Fibroblast of skin of left quadriceps (primary cell): ENCODE measurements at regions not wholly inside any gene's neighbourhood (a gene's known extent, or its start where the extent isn't known, plus 50 kb on each side); places are given as distances from the start of the nearest gene placed in this dataset.
"Not testable (repeated sequence)": the region's sequence is repeated elsewhere in the genome, so short reads cannot be mapped to it uniquely, and the experiment has no call there.

Experiments
- DNase-seq, 2 experiments: peaks; one replicate each; pipeline ENCODE4 v3.0.0-alpha.2; 2013; ENCODE audit warnings: low read depth in 2 of 2

DNA sequence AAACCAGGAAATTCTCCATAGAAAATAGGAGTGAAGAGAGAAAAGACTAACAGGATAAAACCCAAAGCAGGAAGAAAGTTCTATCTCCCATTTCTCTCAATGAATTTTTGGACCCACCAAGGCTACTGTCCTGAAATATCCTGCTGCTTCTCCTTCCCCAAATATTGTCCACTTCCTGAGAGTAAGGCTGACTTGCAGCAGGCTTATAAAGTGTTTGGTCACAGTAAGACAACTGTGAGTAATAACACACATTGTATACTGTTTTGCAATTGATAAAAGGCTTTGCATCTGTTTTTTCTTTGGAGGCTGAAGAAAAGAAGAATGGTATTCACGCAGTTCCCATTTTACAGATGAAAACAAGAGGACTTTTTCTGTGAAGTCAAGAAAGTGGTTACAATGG is 52.8 kb downstream of the FOXD4L6 start:
- not testable (repeated sequence) for DNase-seq

DNA sequence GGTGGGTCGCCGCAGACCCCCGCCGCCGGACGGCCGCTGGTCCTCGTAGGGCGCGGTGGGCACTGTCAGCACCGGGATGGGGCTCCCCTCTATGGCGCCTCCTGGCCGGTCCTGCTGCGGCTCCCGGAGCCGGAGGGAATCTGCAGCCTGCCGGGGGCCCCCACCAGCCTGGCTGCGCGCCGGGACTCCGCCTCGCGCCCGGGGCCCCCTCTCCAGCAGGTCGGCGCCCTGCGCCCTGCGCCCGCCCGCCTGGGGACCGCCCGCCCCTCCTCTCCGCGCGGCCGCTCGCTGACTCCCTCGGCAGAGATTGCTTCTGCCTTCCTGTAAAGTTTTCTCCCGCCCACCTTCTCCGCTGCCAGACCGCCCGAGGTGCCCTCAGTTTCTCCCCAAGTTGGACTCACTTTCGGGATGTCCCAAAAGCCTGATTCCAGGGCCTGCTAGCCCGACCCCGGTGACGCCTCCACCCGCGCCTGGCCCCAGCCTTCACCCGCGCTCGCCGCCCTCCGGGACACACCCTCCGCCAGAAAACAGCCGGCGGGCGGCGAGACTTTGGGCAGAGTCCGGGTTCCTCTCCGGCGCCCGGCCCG is 54.0 kb downstream of the FOXD4L6 start:
- DNase-seq = not testable (repeated sequence)

DNA sequence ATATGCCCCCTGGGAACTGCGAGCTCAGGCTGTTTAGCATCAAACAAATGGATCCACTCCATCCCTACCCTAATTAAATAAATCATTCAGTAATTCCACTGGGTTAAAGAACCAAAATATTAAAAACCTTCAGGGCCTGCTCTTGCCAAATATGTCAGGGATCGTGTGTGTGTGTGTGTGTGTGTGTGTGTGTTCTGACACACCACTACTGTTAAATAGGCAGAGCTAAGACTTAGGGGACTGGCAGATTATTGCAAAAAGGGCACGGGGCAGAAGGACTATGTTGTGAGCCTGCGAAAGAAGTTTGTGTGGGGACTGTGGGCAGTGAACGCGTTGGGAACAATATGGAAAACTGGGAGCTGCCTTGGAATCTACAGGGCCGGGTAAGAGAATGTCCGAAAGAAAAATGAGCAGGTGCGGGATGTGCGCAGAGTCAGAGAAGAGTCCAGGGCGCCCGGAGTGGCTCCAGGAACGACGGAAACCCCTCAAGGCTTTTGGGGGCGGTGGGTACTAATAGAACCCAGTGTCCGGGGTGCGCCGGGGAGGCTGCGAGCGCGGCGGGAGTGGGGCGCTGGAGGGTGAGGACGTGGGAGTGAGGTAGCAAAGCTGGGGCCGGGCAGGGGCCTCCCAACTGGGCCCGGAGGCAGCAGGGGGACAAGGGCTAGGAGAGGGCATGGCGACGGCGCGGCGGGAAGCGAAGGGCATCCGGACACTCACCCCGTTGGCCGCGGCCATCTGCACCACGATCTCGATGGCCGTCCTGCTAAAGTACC is 54.8 kb downstream of the FOXD4L6 start:
- DNase-seq = not testable (repeated sequence)

DNA sequence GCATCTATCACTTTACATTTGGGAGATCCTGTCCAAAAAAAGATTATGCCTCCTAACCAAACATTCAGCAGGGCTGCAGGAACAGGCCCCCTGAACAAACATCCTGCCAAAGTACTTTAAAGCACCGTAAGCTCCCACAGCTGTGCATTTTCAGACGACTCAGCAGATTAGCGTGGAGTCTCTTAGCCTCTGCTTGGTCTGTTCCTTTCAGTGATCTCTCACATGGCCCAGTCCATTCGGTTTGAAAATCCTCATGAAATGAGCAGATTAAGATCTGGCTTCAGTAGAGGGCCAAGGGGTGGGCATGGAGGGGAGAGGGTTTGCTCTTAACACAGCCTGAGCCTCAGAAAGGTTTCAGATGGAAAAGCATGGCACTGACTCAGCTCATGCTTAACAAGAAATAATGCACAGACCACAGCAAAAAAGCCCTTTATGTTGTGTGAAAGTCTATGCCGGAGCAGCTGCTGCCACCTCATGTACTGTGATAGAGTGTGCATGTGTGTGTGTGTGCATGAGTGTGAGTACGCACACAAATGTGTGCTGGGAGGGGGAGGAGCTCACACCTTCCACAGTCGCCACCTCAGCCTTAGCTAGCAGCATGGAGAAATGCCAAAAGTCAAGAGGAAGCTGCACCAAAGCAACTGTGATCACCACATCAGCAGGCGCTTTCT is 64.2 kb downstream of the FOXD4L6 start:
- peak in 1 of 2 experiments; percentile 2 for DNase-seq

DNA sequence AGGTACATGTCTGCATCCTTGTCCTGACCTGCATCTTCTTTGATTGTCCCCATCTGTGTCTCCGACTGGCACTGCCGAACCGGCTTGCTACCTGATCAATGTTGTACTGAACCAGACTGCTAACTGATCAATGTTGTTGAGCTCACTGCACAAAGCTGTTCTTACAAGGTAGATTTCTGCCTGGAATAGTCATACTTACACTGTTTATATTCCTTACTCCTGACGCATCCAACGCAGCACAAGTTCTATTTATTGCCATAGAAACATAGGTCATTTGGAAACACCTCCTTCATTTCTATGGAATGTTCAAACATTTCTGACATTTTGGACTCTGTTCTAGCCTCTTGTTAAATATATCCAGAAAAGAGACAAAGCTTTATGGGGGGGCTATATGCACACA is 65.2 kb downstream of the FOXD4L6 start:
- DNase-seq = not testable (repeated sequence)

DNA sequence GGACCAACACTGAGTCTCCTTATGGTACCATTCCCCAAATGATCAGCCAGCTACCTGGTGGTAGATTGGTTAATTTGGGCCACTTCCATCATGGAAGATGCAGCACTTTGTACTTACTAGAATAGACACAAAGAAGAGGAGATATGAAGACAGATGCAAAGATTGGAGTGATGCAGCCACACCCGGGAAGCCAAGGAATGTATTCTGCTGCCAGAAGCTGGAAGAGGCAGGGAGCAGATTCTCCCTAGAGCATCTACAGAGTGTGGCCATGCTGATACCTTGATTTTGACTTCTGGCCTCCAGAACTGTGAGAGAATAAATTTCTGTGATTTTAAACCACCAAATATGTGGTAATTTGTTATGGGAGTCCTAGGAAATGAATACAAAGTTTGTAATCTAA is 68.9 kb downstream of the FOXD4L6 start:
- not testable (repeated sequence) for DNase-seq

DNA sequence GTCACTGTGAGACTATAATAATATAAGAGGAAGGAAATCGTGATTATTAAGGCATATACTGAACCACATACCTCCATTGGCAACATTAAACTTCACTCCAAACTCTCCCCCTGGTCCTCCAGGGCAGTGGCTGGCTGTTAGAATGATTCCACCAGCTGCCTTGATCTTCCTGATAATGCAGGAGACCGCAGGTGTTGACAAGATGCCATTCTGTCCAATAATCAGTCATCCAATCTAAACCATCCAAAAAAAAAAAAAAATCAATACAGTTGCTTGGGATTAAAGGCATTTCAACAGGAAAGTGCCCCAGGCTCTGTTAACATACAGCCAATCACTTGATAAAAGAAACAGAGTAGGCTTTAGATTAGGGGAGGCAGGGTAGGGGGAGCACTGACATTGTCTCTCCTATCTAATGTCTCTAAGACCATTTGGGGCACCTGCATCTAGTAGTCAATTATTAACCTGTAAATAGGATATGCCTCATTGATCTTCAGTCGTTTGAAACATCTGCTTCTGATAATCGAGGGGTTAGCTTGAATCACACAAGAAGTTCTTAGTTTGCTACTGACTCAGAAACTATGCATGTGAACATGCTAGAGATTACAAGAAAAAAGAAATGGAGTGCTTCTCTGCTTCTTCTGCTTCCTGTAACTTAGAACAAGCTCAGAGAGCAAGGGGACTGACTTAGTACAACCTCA is 74.7 kb downstream of the FOXD4L6 start:
- DNase-seq = not testable (repeated sequence)

DNA sequence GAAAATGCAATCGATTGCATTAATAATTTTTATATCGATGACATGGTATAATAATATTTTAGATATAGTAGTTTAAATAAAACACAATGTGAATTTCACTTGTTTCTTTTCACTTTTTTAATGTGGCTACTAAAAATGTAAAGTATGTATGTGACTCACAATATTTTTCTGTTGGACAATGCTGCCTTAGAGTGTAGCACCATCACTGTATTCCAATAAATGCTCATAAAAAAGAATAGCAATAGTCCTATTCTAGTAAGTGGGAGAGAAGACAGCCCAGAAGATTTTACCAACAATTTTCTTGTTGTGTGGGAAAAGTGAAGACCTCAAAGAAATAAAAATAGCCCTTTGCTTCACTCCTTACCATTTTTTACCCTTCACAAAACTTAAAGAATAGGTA is 79.8 kb downstream of the FOXD4L6 start:
- not testable (repeated sequence) for DNase-seq

DNA sequence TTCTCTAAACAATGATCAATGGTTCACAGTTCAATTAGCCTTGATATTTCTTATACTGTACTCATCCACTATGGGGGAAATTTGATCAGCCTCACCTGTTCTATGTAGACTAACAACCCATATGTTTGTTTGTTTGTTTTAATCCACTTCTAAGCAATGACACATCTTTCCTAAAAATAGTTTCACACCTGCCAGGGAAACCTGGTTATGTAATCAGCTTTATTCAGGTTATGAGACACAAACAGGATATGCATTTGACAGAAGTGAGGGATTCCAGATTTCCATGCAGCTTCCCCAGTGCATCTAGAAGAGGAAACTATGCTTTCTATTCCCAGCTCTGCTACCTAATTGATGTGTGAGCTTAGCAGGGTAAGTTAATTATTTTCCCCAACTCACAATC is 80.7 kb downstream of the FOXD4L6 start:
- not testable (repeated sequence) for DNase-seq

DNA sequence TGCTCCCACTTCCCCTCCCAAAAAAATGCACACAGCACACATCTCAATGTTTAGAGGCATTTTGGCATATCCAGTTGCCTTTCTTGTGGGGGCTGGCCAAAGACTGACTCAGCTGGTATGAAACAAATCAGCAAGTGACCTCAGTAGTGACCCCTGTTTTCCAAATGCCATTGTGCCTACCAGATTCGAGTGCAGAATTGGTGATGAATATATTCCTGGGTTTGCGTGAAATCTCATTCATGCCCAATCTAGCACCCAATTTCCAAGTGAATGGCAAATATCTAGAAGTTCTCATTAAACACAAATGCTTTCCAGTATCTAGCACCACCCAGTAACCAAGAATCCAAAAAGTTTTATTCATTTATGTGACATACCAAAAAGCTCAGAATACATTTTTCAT is 83.6 kb downstream of the FOXD4L6 start:
- not testable (repeated sequence) for DNase-seq

DNA sequence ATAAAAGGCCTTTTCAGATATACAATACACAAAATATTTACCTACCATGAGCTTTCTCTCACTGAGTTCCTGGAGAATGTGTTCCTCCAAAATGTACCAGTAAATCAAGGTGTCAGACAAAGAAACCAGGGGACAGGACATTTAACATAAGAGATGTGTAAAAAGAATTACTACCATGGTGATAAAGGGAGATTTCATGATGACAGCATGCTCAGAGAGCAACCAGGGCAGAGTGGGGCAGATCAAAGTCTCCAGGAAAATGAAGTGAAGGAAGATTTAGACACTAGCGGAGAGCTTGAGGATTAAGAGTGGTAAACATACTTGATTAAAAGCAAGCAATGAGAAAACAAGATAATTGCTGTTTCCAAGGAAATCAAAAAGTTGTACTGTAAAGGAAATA is 85.0 kb downstream of the FOXD4L6 start:
- not testable (repeated sequence) for DNase-seq

DNA sequence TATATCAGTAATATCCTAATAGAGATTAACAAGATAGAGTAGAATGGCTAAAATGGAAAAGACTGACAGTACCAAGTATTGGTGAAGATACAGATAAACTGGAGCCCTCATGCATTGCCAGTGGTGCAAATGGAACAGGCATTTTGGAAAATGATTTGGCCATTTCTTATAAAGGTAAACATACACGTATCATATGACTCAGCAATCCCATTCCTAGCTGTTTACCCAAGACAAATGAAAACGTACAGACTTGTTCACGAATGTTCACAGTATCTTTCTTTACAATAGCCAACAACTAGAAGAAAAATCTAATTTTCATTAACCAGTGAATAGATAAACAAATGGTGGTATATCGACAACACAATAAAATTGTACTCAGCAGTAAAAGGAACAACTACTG is 86.4 kb downstream of the FOXD4L6 start:
- DNase-seq = not testable (repeated sequence)

DNA sequence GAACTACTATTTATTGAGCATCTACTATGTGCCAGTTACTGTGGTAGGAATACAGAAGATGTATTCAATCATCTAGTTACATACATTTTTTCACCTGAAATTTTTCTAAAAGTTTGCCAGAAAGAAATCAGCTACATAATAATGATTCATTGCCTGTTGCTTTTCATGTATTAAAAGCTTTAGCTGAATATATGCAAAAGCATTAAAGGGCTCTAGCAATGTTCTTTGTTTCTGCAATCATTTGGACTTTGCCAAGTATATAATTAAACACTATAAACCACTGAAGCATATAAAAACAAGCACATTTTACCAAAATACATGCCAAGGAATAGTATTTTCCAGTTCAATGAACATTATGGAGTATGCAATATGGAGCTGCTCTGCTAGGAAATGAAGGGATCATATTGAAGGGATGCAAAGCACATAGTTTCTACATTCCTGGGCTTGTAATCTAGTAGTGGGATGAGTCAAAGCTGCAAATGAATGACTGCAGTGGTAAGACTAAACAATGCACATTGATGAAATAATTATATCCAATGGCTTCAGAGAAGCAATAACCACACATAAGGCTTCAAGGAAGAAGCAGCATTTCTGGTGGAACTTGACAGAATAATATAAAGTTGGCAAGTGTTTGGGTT is 87.7 kb downstream of the FOXD4L6 start:
- not testable (repeated sequence) for DNase-seq

DNA sequence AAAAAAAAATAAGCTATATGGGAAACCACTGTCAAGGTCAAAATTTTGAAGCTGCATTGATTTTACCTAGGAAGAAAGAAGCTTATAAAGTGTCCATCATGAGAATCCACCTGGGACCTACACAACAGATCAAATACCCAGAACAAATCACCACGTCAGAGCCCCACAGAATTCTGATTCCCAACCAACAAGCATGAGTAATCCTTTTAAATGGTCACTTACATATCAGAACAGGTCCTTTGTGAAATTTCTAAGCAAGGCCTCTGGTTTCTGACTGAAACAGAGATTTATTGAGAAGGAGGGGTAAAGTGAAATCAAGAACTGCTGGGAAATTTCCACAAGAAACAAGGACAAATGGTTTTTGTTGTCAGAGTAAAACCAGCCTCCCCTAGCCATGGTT is 93.2 kb downstream of the FOXD4L6 start:
- DNase-seq = peak in 1 of 2 experiments; percentile 19

DNA sequence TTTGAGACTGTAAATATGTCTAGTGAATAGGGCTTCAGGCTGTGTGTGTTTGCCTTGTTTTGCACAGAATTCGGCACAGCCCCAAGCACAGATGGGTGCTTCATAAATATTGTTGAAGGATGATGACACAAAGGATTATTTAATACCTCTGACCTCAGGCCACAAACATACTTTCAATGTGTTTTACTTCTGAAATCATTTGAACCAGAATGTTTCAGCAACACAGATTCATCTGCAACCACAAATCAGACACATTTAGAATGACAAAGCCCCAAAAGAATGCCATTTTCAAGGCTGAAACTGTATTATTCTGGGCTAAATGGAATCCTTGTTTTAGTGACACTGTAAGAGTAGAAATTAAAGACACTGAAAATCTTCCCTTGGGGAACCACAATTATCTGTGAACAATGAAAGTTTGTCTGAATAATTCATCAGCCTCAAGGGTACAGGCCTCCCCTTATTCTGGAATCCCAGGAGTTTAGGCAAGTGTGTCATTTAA is 93.7 kb downstream of the FOXD4L6 start:
- DNase-seq = peak; percentile 93 to 94

DNA sequence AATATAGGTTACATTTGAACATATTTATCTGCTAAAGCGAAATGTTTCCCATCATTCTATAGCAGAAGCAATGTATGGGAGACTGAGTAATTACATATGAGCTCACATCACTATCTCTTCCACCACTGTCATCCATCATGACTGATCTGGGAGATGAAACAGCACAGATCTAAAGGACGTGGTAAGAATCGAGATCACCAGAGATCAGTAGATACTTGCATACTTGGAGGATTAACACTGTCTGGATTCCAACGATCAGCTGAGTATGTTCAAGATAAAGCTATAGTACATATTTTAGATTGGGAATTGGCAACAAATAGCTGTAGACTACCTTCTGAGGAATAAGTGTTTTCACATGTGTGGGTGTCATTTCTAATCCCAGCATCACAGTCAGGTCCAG is 94.6 kb downstream of the FOXD4L6 start:
- DNase-seq = peak in 1 of 2 experiments; percentile 7

DNA sequence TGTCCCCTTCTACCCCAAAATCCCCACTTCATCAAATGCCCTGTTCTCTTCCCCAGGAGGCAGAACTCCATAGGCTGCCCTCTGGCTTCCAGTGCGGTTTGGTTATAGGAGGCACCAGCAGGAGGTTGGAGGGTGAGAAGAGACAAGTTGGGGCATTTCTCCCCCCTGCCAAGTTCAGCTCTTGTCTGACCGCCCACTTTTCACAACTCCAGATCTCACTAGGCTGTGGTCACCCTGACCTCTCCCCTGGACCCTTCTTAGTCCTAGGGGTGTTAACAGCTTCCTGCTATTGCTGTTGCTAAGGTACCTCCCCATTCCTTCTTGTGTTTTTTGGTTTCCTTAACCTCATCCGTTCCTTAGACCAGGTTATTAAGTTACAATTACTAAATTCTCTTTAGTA is 95.1 kb downstream of the FOXD4L6 start:
- DNase-seq = not testable (repeated sequence)

DNA sequence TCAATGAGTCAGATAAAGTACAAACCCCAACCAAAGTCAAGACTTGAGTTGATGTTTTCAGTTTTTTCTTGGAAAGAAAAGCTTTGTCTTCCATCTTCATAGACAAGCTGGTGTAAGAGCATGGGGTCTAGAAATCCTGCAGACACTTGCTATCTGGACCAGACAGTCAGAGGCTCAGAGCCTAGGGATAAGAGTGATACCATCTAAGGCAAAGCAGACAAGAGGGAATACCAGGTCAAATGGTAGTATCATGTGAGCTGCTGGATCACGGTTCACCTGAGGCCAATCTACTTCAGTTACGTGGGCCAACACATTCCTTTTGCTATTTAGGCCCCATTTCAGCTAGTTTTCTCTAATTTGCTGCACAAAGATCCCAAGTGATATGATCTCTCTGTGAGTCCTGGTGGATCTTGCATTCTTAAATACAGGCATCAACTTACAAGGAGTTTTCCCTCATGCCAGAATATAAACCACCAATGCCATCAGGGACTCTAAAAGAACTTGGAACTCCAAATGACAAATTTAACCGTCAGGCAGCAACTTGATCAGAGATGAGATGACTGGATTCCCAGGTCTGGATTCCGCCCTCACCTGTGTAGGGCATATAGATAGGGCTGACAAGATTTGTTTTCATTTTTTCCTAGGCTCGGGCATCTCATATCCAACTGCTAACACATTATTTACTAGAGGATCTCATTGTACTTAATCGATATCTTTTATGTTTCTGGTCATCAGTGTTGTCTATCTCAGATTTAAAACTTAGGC is 101.4 kb downstream of the FOXD4L6 start:
- DNase-seq = not testable (repeated sequence)

DNA sequence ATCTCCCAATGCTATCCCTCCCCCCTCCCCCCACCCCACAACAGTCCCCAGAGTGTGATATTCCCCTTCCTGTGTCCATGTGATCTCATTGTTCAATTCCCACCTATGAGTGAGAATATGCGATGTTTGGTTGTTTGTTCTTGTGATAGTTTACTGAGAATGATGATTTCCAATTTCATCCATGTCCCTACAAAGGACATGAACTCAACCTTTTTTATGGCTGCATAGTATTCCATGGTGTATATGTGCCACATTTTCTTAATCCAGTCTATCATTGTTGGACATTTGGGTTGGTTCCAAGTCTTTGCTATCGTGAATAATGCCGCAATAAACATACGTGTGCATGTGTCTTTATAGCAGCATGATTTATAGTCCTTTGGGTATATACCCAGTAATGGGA is 106.1 kb downstream of the FOXD4L6 start:
- DNase-seq = not testable (repeated sequence)

DNA sequence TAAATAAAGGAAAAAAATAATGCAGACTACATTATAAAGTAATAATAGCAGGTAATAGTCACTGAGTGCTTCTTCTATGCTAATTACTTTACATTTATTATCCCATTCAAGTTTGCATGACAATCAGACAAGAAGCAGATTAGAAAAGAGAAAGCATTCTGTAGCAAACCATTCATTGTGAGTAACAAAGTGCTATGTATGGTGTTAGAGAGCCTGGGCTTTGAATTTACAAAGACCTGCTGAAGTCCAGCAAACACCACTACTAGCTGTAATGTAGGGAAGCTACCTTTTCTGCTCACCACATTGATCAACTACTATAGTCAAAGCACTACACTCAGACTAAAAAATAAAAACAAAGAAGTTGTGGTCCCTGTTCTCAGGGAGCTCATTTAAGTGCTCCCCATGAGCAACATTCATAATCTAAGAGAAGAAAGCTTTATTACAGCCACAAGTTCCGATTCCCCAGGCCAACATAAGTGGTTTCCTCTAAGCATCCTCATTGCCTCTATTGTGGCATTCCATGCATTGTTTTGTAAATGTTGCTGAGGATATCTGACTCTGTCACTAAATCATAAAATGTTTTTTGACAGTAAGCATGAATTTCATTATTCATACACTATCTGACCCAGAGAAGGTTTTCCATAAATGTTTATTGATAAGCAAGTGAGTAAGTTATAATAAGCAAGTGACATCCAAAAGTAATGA is 108.5 kb downstream of the FOXD4L6 start:
- DNase-seq = not testable (repeated sequence)
